GM21619 (cell line): ENCODE measurements at regions not wholly inside any gene's neighbourhood (a gene's known extent, or its start where the extent isn't known, plus 50 kb on each side); places are given as distances from the start of the nearest gene placed in this dataset.

ENCODE experiments used
- ATAC-seq: cut with Tn5 transposase; IDR thresholded peaks from one replicate; pipeline ENCODE4 v1.9.1; 2021; ENCODE audit not compliant: unreplicated experiment

GRCh38 chr6:102520966-102521365 is 1127.5 kb downstream of the GRIK2 start:
- no peak for ATAC-seq

GRCh38 chr6:102517506-102517905 is 1124.0 kb downstream of the GRIK2 start:
- no peak for ATAC-seq

- no peak for ATAC-seq
Observed at GRCh38 chr6:102501615-102502014, 1108.1 kb downstream of the GRIK2 start.

GRCh38 chr6:102494808-102495207 is 1101.3 kb downstream of the GRIK2 start:
- ATAC-seq = no peak

- no peak for ATAC-seq
Observed at GRCh38 chr6:102493485-102493884, 1100.0 kb downstream of the GRIK2 start.

- ATAC-seq = no peak
Observed at GRCh38 chr6:102488729-102489128, 1095.2 kb downstream of the GRIK2 start.

- ATAC-seq = no peak
Observed at GRCh38 chr6:102485480-102485879, 1092.0 kb downstream of the GRIK2 start.

GRCh38 chr6:102474041-102474807 is 1080.7 kb downstream of the GRIK2 start:
- no peak for ATAC-seq

- ATAC-seq = no peak
Observed at GRCh38 chr6:102458990-102459389, 1065.5 kb downstream of the GRIK2 start.

- no peak for ATAC-seq
Observed at GRCh38 chr6:102438171-102438570, 1044.7 kb downstream of the GRIK2 start.

GRCh38 chr6:102417368-102417998 is 1024.0 kb downstream of the GRIK2 start:
- no peak for ATAC-seq

GRCh38 chr6:102415891-102416290 is 1022.4 kb downstream of the GRIK2 start:
- no peak for ATAC-seq

- ATAC-seq = no peak
Observed at GRCh38 chr6:102411796-102412195, 1018.3 kb downstream of the GRIK2 start.

- ATAC-seq = no peak
Observed at GRCh38 chr6:102407886-102408741, 1014.6 kb downstream of the GRIK2 start.

- no peak for ATAC-seq
Observed at GRCh38 chr6:102405860-102406259, 1012.4 kb downstream of the GRIK2 start.

- ATAC-seq = no peak
Observed at GRCh38 chr6:102402635-102403329, 1009.3 kb downstream of the GRIK2 start.

GRCh38 chr6:102398788-102399390 is 1005.4 kb downstream of the GRIK2 start:
- ATAC-seq = no peak

- no peak for ATAC-seq
Observed at GRCh38 chr6:102390541-102390940, 997.0 kb downstream of the GRIK2 start.

GRCh38 chr6:102389994-102390393 is 996.5 kb downstream of the GRIK2 start:
- ATAC-seq = no peak

- no peak for ATAC-seq
Observed at GRCh38 chr6:102387326-102388033, 994.0 kb downstream of the GRIK2 start.
